WTC11 (cell line): ENCODE measurements at regions not wholly inside any gene's neighbourhood (a gene's known extent, or its start where the extent isn't known, plus 50 kb on each side); places are given as distances from the start of the nearest gene placed in this dataset.

Experiments used
- ATF3 ChIP-seq: sonication (generic); formaldehyde crosslinking; conservative IDR thresholded peaks from 2 replicates; pipeline ENCODE4 v1.8.1; 2022; ENCODE audit warnings: mild to moderate bottlenecking, missing genetic modification reagents
- CREB1 ChIP-seq: sonication (generic); formaldehyde crosslinking; IDR thresholded peaks from 2 replicates; pipeline ENCODE4 v1.8.0; 2023; ENCODE audit warnings: mild to moderate bottlenecking, missing genetic modification reagents
- CTCF ChIP-seq: fragments of 200-600 bp; IDR thresholded peaks from 2 replicates; pipeline ENCODE4 v1.8.0; 2022; ENCODE audit warnings: antibody characterized with exemption
- E2F4 ChIP-seq: sonication (generic); formaldehyde crosslinking; IDR thresholded peaks from 2 replicates; pipeline ENCODE4 v1.8.1; 2022; ENCODE audit warnings: low read depth, mild to moderate bottlenecking, moderate library complexity, missing genetic modification reagents, borderline replicate concordance
- FOXP1 ChIP-seq: sonication (generic); formaldehyde crosslinking; IDR thresholded peaks from 2 replicates; pipeline ENCODE4 v1.8.0; 2022; ENCODE audit warnings: missing genetic modification reagents, mild to moderate bottlenecking, moderate library complexity, borderline replicate concordance
- IRF1 ChIP-seq: sonication (generic); formaldehyde crosslinking; IDR thresholded peaks from 2 replicates; pipeline ENCODE4 v1.8.0; 2023; ENCODE audit warnings: missing genetic modification reagents
- SP1 ChIP-seq: sonication (generic); formaldehyde crosslinking; conservative IDR thresholded peaks from 2 replicates; pipeline ENCODE4 v1.8.1; 2022; ENCODE audit warnings: missing genetic modification reagents
- TF ChIP-seq, protein P1 (sequence below): sonication (generic); formaldehyde crosslinking; IDR thresholded peaks from 2 replicates; pipeline ENCODE4 v1.8.1; 2023; ENCODE audit warnings: mild to moderate bottlenecking, missing genetic modification reagents, moderate library complexity
- TF ChIP-seq, protein P2 (sequence below): sonication (generic); formaldehyde crosslinking; IDR thresholded peaks from 2 replicates; pipeline ENCODE4 v1.8.0; 2022; ENCODE audit warnings: mild to moderate bottlenecking, missing genetic modification reagents
- TF ChIP-seq, protein P3 (sequence below): sonication (generic); formaldehyde crosslinking; IDR thresholded peaks from 2 replicates; pipeline ENCODE4 v1.8.1; 2023; ENCODE audit warnings: mild to moderate bottlenecking, missing genetic modification reagents
- TF ChIP-seq, protein P4 (sequence below): sonication (generic); formaldehyde crosslinking; IDR thresholded peaks from 2 replicates; pipeline ENCODE4 v1.8.1; 2023; ENCODE audit warnings: mild to moderate bottlenecking, moderate library complexity, missing genetic modification reagents

- TF ChIP-seq CTCF (no peak), IRF1 (CRISPR knock-in tag) (no peak), CREB1 (CRISPR knock-in tag) (no peak), E2F4 (CRISPR knock-in tag) (no peak), SP1 (CRISPR knock-in tag) (no peak), FOXP1 (no peak), ATF3 (CRISPR knock-in tag) (no peak)
- TF ChIP-seq, protein P1, sequence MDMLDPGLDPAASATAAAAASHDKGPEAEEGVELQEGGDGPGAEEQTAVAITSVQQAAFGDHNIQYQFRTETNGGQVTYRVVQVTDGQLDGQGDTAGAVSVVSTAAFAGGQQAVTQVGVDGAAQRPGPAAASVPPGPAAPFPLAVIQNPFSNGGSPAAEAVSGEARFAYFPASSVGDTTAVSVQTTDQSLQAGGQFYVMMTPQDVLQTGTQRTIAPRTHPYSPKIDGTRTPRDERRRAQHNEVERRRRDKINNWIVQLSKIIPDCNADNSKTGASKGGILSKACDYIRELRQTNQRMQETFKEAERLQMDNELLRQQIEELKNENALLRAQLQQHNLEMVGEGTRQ (CRISPR knock-in tag): no peak
- TF ChIP-seq, protein P2, sequence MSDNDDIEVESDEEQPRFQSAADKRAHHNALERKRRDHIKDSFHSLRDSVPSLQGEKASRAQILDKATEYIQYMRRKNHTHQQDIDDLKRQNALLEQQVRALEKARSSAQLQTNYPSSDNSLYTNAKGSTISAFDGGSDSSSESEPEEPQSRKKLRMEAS (CRISPR knock-in tag): no peak
- TF ChIP-seq, protein P3, sequence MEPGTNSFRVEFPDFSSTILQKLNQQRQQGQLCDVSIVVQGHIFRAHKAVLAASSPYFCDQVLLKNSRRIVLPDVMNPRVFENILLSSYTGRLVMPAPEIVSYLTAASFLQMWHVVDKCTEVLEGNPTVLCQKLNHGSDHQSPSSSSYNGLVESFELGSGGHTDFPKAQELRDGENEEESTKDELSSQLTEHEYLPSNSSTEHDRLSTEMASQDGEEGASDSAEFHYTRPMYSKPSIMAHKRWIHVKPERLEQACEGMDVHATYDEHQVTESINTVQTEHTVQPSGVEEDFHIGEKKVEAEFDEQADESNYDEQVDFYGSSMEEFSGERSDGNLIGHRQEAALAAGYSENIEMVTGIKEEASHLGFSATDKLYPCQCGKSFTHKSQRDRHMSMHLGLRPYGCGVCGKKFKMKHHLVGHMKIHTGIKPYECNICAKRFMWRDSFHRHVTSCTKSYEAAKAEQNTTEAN (CRISPR knock-in tag): no peak
- TF ChIP-seq, protein P4, sequence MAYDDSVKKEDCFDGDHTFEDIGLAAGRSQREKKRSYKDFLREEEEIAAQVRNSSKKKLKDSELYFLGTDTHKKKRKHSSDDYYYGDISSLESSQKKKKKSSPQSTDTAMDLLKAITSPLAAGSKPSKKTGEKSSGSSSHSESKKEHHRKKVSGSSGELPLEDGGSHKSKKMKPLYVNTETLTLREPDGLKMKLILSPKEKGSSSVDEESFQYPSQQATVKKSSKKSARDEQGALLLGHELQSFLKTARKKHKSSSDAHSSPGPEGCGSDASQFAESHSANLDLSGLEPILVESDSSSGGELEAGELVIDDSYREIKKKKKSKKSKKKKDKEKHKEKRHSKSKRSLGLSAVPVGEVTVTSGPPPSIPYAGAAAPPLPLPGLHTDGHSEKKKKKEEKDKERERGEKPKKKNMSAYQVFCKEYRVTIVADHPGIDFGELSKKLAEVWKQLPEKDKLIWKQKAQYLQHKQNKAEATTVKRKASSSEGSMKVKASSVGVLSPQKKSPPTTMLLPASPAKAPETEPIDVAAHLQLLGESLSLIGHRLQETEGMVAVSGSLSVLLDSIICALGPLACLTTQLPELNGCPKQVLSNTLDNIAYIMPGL (CRISPR knock-in tag): no peak
Observed at GRCh38 chr5:28265877-28266276, 1227.5 kb upstream of the CDH9 start.
